SK-N-SH (cell line): ENCODE measurements at regions not wholly inside any gene's neighbourhood (a gene's known extent, or its start where the extent isn't known, plus 50 kb on each side); places are given as distances from the start of the nearest gene placed in this dataset.

Experiments
- CTCF ChIA-PET: fragments of 300-600, 350-600 bp; formaldehyde crosslinking; extraction: SDS; loops from one replicate; lab custom pipeline; 2021; lab: Yijun Ruan, JAX
- POLR2A ChIA-PET: fragments of 350-600 bp; sonication (Branson Sonifier 250); formaldehyde crosslinking; extraction: SDS; loops from one replicate; lab custom pipeline; 2020; ENCODE audit warnings: antibody characterized with exemption, inconsistent platforms; lab: Yijun Ruan, JAX
- DNase-seq: peaks from one replicate; pipeline ENCODE4 v3.0.0; 2012
- H2AFZ ChIP-seq: fragments of 200-600 bp; sonication (generic); 2 replicates; pipeline ENCODE4 v1.8.1; 2016; ENCODE audit warnings: antibody characterized with exemption, mild to moderate bottlenecking, low read depth
- H3F3A ChIP-seq: fragments of 200-600 bp; sonication (generic); replicated peaks from 2 replicates; pipeline ENCODE3; 2016; ENCODE audit warnings: antibody characterized with exemption, mild to moderate bottlenecking; ENCODE audit not compliant: insufficient read depth
- H3K27ac ChIP-seq, 2 experiments: fragments of 200-500 bp in 1 of 2; fragments of 200-600 bp in 1 of 2; sonication (Bioruptor generic) in 1 of 2; sonication (generic), shearing (Covaris generic) in 1 of 2; 2 replicates each; pipeline versions ENCODE4 v1.5.1 to v1.6.1; 2014 to 2016; ENCODE audit warnings: low read depth in 2 of 2, inconsistent platforms in 1 of 2, low read length in 1 of 2, mild to moderate bottlenecking in 1 of 2, mixed read lengths in 1 of 2
- H3K27me3 ChIP-seq: fragments of 200-600 bp; sonication (generic), shearing (Covaris generic); 2 replicates; pipeline ENCODE4 v1.6.1; 2016; ENCODE audit warnings: mixed run types; ENCODE audit not compliant: insufficient read depth
- H3K36me3 ChIP-seq, 2 experiments: fragments of 200-500 bp in 1 of 2; fragments of 200-600 bp in 1 of 2; sonication (Bioruptor generic) in 1 of 2; sonication (generic) in 1 of 2; replicated peaks in 1 of 2; 2 replicates each; pipeline versions ENCODE3 to v1.5.1; 2014 to 2016; ENCODE audit warnings: low read length in 1 of 2, mild to moderate bottlenecking in 1 of 2; ENCODE audit not compliant: insufficient read depth in 2 of 2, control insufficient read depth in 1 of 2
- H3K4me1 ChIP-seq, 2 experiments: fragments of 200-500 bp in 1 of 2; fragments of 200-600 bp in 1 of 2; sonication (Bioruptor generic) in 1 of 2; sonication (generic), shearing (Covaris generic) in 1 of 2; 2 replicates each; pipeline versions ENCODE4 v1.5.1 to v1.6.1; 2014 to 2016; ENCODE audit warnings: low read depth in 1 of 2, low read length in 1 of 2, mixed run types in 1 of 2; ENCODE audit not compliant: insufficient read depth in 2 of 2, control insufficient read depth in 1 of 2
- H3K4me2 ChIP-seq: fragments of 200-600 bp; sonication (generic), shearing (Covaris generic); 2 replicates; pipeline ENCODE4 v1.6.1; 2017; ENCODE audit warnings: mixed run types
- H3K4me3 ChIP-seq, 2 experiments: fragments of 200-500 bp in 1 of 2; fragments of 200-600 bp in 1 of 2; sonication (Bioruptor generic) in 1 of 2; sonication (generic), shearing (Covaris generic) in 1 of 2; 2 replicates each; pipeline versions ENCODE4 v1.5.1 to v1.8.1; 2014 to 2016; ENCODE audit warnings: low read depth in 2 of 2, inconsistent platforms in 1 of 2, low read length in 1 of 2, mild to moderate bottlenecking in 1 of 2, mixed read lengths in 1 of 2, moderate library complexity in 1 of 2
- H3K79me2 ChIP-seq: fragments of 200-600 bp; sonication (generic); 2 replicates; pipeline ENCODE4 v1.8.1; 2017; ENCODE audit warnings: mild to moderate bottlenecking; ENCODE audit not compliant: insufficient read depth
- H3K9ac ChIP-seq: fragments of 200-600 bp; sonication (generic); 2 replicates; pipeline ENCODE4 v1.6.1; 2017; ENCODE audit warnings: mixed run types
- H3K9me2 ChIP-seq: fragments of 200-600 bp; sonication (generic); 2 replicates; pipeline ENCODE4 v1.6.1; 2017; ENCODE audit warnings: mixed run types
- H3K9me3 ChIP-seq: fragments of 200-600 bp; sonication (generic); 2 replicates; pipeline ENCODE4 v1.6.1; 2017; ENCODE audit warnings: mixed run types, mild to moderate bottlenecking, moderate library complexity
- H4K20me1 ChIP-seq: fragments of 200-600 bp; sonication (generic); 2 replicates; pipeline ENCODE4 v1.6.1; 2017; ENCODE audit warnings: mild to moderate bottlenecking, mixed run types; ENCODE audit not compliant: insufficient read depth
- CHD2 ChIP-seq: fragments of 150-350 bp; IDR thresholded peaks from 2 replicates; pipeline ENCODE4 v1.6.1; 2018; ENCODE audit warnings: low read length; ENCODE audit not compliant: partially characterized antibody
- CTCF ChIP-seq: fragments of 200-600 bp; sonication (generic); IDR thresholded peaks from 2 replicates; pipeline ENCODE4 v1.6.1; 2017; ENCODE audit warnings: antibody characterized with exemption, mild to moderate bottlenecking, moderate library complexity
- ELF1 ChIP-seq: IDR thresholded peaks from 2 replicates; pipeline ENCODE4 v1.4.0; 2012
- FOSL2 ChIP-seq: IDR thresholded peaks from 2 replicates; pipeline ENCODE4 v1.4.0; 2012; ENCODE audit warnings: low read depth, mild to moderate bottlenecking, moderate library complexity, borderline replicate concordance
- FOXM1 ChIP-seq: IDR thresholded peaks from 2 replicates; pipeline ENCODE4 v1.4.0; 2012; ENCODE audit warnings: low read depth, mild to moderate bottlenecking
- IRF3 ChIP-seq: fragments of 150-350 bp; IDR thresholded peaks from 2 replicates; pipeline ENCODE4 v1.6.1; 2016; ENCODE audit warnings: mild to moderate bottlenecking, low read depth, low read length
- NFIC ChIP-seq: IDR thresholded peaks from 2 replicates; pipeline ENCODE4 v1.4.0; 2012; ENCODE audit warnings: borderline replicate concordance
- POLR2AphosphoS5 ChIP-seq: IDR thresholded peaks from 2 replicates; pipeline ENCODE4 v1.6.1; 2012; ENCODE audit warnings: low read depth, low read length
- RAD21 ChIP-seq: IDR thresholded peaks from 2 replicates; pipeline ENCODE4 v1.6.1; 2012; ENCODE audit warnings: mild to moderate bottlenecking, low read length
- RCOR1 ChIP-seq: fragments of 150-350 bp; IDR thresholded peaks from 2 replicates; pipeline ENCODE4 v1.6.1; 2017; ENCODE audit warnings: antibody characterized with exemption, low read length
- RFX5 ChIP-seq: IDR thresholded peaks from 2 replicates; pipeline ENCODE4 v1.6.1; 2012; ENCODE audit warnings: mild to moderate bottlenecking, improper control_type of control experiment, low read length
- RXRA ChIP-seq: IDR thresholded peaks from 2 replicates; pipeline ENCODE4 v1.4.0; 2012; ENCODE audit warnings: low read depth, mild to moderate bottlenecking, borderline replicate concordance
- SIN3A ChIP-seq: IDR thresholded peaks from 2 replicates; pipeline ENCODE4 v1.6.1; 2012; ENCODE audit warnings: low read depth, mild to moderate bottlenecking, low read length, moderate library complexity, borderline replicate concordance
- SMC3 ChIP-seq: IDR thresholded peaks from 2 replicates; pipeline ENCODE4 v1.6.1; 2012; ENCODE audit warnings: low read depth, low read length, improper control_type of control experiment
- TAF1 ChIP-seq: IDR thresholded peaks from 2 replicates; pipeline ENCODE4 v1.6.1; 2012; ENCODE audit warnings: low read depth, mild to moderate bottlenecking, low read length, moderate library complexity, borderline replicate concordance
- TEAD4 ChIP-seq: IDR thresholded peaks from 2 replicates; pipeline ENCODE4 v1.4.0; 2012; ENCODE audit warnings: mild to moderate bottlenecking, borderline replicate concordance; ENCODE audit not compliant: insufficient read depth
- USF1 ChIP-seq: IDR thresholded peaks from 2 replicates; pipeline ENCODE4 v1.4.0; 2012; ENCODE audit warnings: low read depth, borderline replicate concordance
- YY1 ChIP-seq: IDR thresholded peaks from 2 replicates; pipeline ENCODE4 v1.4.0; 2012; ENCODE audit warnings: low read depth, mild to moderate bottlenecking
- WGBS: methylation state at CpG from one replicate; pipeline ENCODE4 v1.1.6; 2017; ENCODE audit warnings: low lambda C conversion rate; 5-methylcytosine and 5-hydroxymethylcytosine counted together
- TF ChIP-seq, protein P1 (sequence below): IDR thresholded peaks from 2 replicates; pipeline ENCODE4 v1.4.0; 2012; ENCODE audit warnings: low read depth, borderline replicate concordance

GRCh38 chr4:151895671-151896070 lies 134.9 kb upstream of the GATB start:
- no peak for DNase-seq
- ChIA-PET CTCF (no interaction called here), POLR2A (no interaction called here)
- no peak overlapping the region for H3K27ac ChIP-seq
- no peak overlapping the region for H2AFZ ChIP-seq
- no peaks in the 10 kb centered on the region for H3K27me3 ChIP-seq
- no peaks in the 10 kb centered on the region for H3K36me3 ChIP-seq
- no peak overlapping the region for H3K4me3 ChIP-seq
- H3F3A ChIP-seq: no peaks in the 10 kb centered on the region
- H3K79me2 ChIP-seq: no peaks in the 10 kb centered on the region
- no peaks in the 10 kb centered on the region for H3K9me3 ChIP-seq
- no peaks in the 10 kb centered on the region for H3K9me2 ChIP-seq
- WGBS: 50% methylated on average over 3 of the region's 3 CpGs
- no peak overlapping the region for H3K4me2 ChIP-seq
- H3K9ac ChIP-seq: no peak overlapping the region
- H4K20me1 ChIP-seq: no peaks in the 10 kb centered on the region
- TF ChIP-seq CHD2: no peak
- no peak for TF ChIP-seq USF1
- TF ChIP-seq NFIC: no peak
- TF ChIP-seq RXRA: no peak
- TF ChIP-seq TAF1: no peak
- TF ChIP-seq, protein P1, sequence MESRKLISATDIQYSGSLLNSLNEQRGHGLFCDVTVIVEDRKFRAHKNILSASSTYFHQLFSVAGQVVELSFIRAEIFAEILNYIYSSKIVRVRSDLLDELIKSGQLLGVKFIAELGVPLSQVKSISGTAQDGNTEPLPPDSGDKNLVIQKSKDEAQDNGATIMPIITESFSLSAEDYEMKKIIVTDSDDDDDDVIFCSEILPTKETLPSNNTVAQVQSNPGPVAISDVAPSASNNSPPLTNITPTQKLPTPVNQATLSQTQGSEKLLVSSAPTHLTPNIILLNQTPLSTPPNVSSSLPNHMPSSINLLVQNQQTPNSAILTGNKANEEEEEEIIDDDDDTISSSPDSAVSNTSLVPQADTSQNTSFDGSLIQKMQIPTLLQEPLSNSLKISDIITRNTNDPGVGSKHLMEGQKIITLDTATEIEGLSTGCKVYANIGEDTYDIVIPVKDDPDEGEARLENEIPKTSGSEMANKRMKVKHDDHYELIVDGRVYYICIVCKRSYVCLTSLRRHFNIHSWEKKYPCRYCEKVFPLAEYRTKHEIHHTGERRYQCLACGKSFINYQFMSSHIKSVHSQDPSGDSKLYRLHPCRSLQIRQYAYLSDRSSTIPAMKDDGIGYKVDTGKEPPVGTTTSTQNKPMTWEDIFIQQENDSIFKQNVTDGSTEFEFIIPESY: no peak
- no peak for TF ChIP-seq CTCF
- TF ChIP-seq POLR2AphosphoS5: no peak
- TF ChIP-seq YY1: no peak
- TF ChIP-seq SMC3: no peak
- no peak for TF ChIP-seq IRF3
- no peak for TF ChIP-seq FOSL2
- TF ChIP-seq RAD21: no peak
- no peak for TF ChIP-seq FOXM1
- no peak for TF ChIP-seq RCOR1
- TF ChIP-seq TEAD4: no peak
- no peak for TF ChIP-seq SIN3A
- TF ChIP-seq RFX5: no peak
- TF ChIP-seq ELF1: no peak
- H3K4me1 ChIP-seq: peaks cover 0 to 6% of the 10 kb centered on the region in 2 experiments; a peak in 1 of 4 replicates
